ENCODE measurements at regions not wholly inside any gene's neighbourhood (a gene's known extent, or its start where the extent isn't known, plus 50 kb on each side); places are given as distances from the start of the nearest gene placed in this dataset.
A peak's percentile ranks its signal among the peaks of the same experiment; 100 is the strongest.
"Not testable (repeated sequence)": the region's sequence is repeated elsewhere in the genome, so short reads cannot be mapped to it uniquely, and the experiment has no call there.

DNA sequence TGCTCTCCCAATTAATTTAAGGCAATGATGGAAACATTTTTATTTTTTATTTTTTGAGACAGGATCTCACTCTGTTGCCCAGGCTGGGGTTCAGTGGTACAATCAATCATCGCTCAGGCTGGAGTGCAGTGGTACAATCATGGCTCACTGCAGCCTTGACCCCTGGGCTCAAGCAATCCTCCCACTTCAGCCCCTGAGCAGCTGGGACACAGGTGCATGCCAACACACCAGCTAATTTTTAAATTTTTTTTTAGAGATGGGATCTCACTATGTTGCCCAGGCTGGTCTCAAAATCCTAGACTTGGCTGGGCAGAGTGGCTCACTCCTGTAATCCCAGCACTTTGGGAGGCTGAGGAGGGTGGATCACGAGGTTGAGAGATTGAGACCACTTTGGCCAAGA, 126.1 kb upstream of the PTBP2 start:
- DNase-seq, result not testable (repeated sequence)

DNA sequence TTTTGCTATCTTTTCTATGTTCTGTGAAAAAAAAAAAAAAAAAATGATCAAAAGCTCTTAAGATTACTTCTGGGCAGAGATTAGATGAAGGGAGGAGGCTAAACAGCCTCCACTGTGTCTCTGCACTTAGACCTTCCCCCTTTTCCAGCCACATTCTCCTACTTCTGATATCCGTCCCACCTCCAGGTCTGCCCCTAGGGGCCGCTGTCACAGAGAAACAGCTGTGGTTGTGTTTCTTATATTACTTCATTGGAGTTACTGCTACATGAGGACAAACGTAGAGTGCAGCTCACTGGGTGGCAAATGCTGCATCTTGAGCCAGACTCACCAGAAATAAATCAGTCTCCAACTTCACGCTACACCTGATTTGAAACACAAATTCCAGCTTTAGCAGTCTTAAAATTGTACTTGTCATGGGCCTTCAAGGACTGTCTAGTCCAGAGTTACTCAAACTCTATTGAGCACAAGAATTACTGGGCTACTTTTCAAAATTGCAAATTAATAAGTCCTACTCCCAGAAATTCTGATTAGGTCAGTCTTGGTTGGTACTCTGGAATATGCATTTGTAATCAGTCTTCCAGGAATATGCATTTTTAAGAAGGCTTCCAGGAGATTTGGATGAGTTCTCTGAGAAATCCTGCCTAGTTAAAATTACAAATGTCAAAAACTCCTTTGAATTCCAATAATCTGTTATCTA, 125.2 kb upstream of the PTBP2 start:
- peak in 2 of 3 donors; percentile 27 to 43 for DNase-seq

DNA sequence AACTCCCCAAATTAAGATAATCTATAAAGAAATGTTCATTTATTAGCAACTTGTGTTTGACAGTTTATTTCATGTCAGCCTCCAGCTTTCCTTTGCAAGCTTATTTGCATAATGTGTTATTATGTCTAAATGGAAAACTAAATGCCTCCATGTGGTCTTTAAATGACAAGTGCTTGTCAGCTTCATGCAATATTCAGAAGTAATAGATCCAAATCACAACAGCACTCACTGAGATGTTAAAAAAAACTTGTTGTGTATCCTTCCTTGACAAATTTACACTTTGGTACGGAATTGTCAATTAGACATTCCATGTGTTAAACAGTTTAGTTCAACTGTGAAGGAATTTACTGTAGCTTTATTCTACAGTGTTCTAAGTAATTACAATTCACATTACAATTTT, 124.4 kb upstream of the PTBP2 start:
- no peak for DNase-seq

DNA sequence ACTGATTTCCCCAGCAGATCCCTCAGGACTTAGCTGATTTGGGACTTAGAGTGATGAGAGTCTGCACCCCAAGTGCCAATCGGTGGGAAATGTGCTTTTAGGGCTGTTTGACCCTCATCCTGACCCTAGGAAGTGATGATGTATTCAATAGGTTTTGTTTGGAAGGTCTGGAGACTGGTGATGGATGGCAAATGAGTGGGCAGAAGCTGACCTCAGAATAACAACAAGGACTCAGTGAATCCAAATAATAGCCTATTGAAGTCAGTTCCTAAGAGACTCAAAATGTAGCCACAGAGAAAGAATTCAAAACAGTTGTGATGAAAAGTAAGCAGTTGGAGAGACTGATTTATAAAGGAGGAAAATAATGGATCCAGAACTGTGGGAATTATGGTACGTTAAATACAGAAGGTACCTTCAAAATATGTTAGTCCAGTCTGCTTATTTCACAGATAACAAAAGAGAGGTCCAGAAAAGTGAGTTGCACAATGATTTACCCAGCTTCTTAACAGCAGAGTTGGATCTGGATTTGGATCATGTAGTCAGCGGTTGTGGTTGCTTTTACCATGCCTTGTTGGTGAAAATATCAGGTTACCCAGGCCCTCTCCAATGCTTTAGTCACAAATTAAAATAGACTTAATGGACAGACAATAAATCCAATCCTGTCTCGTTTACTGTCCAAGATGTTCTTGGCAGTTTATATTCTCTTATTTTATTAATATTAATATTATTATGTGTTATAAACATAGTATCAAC, 123.0 kb upstream of the PTBP2 start:
- no peak for DNase-seq

DNA sequence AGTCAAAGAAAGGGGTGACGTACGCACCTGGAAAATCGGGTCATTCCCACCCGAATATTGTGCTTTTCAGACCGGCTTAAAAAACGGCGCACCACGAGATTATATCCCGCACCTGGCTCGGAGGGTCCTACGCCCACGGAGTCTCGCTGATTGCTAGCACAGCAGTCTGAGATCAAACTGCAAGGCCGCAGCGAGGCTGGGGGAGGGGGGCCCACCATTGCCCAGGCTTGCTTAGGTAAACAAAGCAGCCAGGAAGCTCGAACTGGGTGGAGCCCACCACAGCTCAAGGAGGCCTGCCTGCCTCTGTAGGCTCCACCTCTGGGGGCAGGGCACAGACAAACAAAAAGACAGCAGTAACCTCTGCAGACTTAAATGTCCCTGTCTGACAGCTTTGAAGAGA, 117.0 kb upstream of the PTBP2 start:
- not testable (repeated sequence) for DNase-seq

DNA sequence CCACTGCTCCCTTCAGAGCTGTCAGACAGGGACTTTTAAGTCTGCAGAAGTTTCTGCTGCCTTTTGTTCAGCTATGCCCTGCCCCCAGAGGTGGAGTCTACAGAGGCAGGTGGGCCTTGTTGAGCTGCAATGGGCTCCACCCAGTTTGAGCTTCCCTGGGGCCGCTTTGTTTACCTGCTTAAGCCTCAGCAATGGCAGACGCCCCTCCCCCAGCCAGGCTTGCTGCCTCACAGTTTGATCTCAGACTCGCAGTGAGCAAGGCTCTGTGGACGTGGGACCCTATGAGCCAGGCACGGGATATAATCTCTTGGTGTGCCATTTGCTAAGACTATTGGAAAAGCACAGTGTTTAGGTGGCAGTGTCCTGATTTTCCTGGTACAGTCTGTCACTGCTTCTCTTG, 104.2 kb upstream of the PTBP2 start:
- not testable (repeated sequence) for DNase-seq

DNA sequence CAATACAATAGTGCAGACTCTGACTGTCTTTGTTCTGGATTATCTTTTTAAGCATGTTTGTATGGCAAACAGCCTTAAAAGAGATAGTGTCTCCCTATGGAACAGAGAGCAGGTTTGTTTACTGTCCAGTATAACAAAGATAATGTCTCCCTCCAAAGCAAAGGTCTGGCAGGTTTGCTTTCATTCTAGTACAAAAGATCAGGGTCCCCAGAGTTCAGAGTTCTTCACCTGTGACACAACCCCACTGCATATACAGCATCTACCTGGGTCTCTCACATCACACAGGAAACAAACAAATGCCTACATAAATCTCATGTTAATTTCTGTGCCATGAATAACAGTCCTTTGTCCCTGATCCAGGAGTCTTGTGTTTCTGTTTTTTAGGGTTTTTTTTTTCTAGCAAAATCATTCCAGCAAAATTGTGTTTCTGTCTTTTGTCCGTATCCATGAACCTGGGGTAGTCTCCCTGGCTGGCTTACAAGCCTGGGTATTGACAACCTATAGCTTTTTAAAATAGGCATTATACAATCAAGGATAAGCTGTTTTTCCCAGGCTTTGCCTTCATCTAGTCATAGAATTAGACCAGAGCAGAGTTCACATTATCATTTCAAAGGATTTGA, 89.4 kb upstream of the PTBP2 start:
- DNase-seq, result no peak

DNA sequence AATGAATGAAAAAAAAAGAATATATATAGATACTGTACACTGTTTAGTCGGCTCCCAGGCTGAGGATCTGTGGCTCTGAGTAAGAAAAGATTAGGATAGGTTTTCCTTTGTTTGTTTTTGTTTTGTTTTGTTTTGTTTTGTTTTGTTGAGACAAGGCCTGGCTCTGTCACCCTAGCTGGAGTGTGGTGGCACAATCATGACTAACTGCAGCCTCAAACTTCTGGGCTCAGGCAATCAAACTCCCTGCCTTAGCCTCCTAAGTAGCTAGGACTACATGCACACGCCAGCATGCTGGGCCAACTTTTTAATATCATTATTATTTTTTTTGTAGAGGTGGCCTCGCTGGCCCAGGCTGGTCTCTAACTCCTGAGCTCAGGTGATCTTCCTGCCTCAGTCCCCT, 87.9 kb upstream of the PTBP2 start:
- DNase-seq, result no peak

DNA sequence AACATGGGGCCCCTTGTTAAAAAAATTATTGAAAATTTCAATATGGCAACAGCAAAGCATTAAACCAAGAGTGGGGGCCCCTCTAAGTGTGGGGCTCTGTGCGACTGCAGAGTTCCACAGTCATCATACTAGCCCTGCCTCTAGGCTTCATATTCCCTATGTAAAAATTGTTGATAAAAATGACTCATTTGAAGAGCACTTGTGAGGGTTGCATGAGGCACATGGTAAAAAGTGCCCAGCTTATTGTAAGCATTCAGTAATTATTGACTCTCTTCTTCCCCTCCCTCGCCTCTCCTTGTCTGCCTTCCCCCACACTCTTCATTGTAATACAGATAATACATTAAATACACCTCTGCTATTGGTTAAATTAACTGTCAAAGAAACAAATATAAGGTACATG, 86.7 kb upstream of the PTBP2 start:
- DNase-seq, result no peak

DNA sequence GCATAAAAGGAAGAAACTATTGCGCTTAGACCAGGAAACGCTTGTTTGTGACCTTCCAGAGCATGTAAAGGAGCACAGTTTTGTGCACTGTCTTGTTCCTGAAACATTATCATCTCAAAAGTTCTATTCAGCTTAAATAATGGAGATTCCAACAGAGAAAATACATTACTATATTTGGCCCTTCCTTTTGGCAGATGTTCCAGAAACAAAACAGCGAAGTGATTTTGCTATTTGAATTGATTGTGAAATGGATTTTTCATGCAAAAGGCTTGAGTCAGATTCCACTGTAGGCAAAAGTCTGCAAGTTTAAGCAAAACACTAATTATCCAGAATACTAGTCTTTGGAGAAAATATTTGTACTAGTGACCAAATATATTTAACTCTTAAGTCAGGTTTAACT, 80.3 kb upstream of the PTBP2 start:
- peak; percentile 30 to 59 (median 47) for DNase-seq

DNA sequence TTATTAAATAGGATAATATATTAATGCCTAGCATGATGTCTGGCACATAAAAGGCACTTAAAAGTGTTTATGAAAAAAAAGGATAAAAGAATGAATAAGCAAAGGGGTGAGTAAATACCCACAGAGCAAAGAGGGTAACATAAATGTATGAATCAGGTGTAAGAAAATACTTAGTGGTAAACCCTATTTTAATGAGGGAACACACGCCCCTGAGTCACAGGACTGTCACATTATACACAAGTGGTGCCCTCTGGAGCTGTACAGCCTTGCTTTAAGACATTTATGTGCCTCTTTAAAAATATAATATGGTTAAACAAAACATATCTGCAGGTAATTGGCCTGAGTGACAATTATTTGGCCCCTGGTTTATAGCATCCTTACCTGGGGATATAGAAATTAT, 78.1 kb upstream of the PTBP2 start:
- DNase-seq, result no peak

DNA sequence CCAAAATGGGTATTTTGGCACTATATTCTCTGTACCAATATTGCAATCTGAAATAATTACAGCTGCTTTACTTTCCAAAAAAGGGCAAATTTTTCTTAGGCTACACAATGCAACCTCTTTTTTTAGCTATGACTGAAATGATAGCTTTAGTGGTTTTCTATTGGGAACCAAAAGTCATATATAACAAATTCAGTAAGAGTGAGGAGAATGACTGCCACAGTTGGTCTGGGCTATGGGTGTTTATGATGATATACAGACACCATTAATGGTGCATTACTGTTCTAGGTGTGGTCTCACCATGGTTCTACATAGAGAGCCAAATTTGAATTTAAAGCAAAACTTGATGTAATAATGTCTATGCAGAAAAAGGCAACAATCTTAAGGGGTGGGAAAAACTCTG, 72.3 kb upstream of the PTBP2 start:
- no peak for DNase-seq

DNA sequence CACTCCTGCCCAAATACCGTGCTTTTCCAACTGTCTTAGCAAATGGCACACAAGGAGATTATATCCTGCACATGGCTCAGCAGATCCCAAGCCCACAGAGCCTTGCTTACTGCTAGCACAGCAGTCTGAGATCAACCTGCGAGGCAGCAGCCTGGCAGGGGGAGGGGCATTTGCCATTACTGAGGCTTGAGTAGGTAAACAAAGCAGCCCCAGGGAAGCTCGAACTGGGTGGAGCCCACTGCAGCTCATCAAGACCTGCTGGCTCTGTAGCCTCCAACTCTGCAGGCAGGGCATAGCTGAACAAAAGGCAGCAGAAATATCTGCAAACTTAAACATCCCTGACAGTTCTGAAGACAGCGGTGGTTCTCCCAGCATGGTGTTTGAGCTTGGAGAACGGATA, 70.1 kb upstream of the PTBP2 start:
- DNase-seq, result no peak

DNA sequence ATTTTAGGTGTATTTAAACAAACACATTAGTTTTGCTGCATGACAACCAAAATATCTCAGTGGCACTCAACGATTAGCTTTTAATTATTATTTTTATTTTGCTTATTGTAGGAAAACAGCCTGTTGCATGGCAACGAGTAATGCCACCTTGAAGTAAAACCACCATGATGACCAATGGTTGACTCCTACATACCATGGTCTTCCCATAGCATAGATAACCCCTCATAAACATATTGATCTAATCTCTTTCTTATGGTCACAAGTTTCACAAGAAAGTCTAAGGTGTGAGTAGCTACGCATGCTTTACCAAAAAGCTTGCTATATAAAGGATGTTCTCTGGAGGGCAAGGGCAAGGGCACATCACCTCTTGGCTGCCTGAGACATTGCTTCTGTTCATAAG, 61.5 kb upstream of the PTBP2 start:
- no peak for DNase-seq

DNA sequence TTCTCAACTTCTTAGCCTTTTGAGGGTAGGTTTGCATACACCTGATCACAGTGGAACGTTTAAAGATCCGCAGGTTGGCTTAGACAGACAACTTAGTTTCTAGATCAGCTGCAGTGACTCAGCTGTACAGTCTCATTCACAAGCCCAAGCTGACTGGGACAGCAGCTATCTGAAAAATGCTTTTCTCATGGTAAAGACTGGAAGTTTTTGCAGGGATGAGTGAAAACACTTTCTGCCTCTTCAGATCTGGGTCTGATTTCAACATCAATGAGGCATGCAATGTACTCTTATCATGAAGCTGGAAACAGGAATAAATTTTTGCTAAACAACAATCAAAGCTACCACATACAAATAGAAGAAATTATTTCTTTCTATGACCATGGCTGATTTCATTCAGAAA, 61.1 kb upstream of the PTBP2 start:
- DNase-seq, result no peak
